ENCODE measurements at regions not wholly inside any gene's neighbourhood (a gene's known extent, or its start where the extent isn't known, plus 50 kb on each side); places are given as distances from the start of the nearest gene placed in this dataset.

DNA sequence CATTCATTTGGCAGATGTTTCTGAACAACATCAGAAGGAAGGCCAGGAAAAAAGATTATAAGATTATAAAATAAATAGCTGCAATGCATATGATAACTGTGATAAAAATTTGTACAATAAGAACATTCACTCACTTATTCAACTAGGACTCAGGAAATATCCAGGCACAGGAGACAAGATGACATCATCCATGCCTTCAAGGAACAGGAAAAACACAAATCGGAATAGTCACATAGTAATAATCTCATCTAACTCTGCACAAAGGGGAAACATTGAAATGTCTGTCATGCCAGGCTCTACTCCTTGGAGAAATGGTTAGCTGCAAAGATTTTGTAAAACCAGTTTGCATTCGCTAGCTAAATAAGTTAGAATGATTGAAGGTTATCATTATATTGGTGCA is 233.5 kb upstream of the AGTR1 start:
- Histone ChIP-seq H3K27ac (ENCODE audit: low read length) (no peak overlapping the region), H3K27me3 (ENCODE audit: control insufficient read depth, insufficient read depth, low read length) (no peaks in the 10 kb centered on the region), H3K4me1 (ENCODE audit: control insufficient read depth, insufficient read depth, low read length) (no peaks in the 10 kb centered on the region), H3K9me3 (ENCODE audit: control insufficient read depth, insufficient read depth, low read depth, low read length) (no peaks in the 10 kb centered on the region), H3K4me3 (ENCODE audit: low read depth in 2 of 2, low read length in 2 of 2) (no peak overlapping the region), H3K36me3 (ENCODE audit: control insufficient read depth, insufficient read depth, low read length) (no peaks in the 10 kb centered on the region)
- no peak for TF ChIP-seq SIN3A (IDR thresholded peaks at IDR 0.05; ENCODE audit: borderline replicate concordance, insufficient read depth, low read depth, low read length)
- TF ChIP-seq, protein P1, sequence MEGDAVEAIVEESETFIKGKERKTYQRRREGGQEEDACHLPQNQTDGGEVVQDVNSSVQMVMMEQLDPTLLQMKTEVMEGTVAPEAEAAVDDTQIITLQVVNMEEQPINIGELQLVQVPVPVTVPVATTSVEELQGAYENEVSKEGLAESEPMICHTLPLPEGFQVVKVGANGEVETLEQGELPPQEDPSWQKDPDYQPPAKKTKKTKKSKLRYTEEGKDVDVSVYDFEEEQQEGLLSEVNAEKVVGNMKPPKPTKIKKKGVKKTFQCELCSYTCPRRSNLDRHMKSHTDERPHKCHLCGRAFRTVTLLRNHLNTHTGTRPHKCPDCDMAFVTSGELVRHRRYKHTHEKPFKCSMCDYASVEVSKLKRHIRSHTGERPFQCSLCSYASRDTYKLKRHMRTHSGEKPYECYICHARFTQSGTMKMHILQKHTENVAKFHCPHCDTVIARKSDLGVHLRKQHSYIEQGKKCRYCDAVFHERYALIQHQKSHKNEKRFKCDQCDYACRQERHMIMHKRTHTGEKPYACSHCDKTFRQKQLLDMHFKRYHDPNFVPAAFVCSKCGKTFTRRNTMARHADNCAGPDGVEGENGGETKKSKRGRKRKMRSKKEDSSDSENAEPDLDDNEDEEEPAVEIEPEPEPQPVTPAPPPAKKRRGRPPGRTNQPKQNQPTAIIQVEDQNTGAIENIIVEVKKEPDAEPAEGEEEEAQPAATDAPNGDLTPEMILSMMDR (IDR thresholded peaks at IDR 0.05): no peak
- no peak for TF ChIP-seq POLR2AphosphoS5 (IDR thresholded peaks at IDR 0.05; ENCODE audit: low read depth, low read length)
- TF ChIP-seq, protein P2, sequence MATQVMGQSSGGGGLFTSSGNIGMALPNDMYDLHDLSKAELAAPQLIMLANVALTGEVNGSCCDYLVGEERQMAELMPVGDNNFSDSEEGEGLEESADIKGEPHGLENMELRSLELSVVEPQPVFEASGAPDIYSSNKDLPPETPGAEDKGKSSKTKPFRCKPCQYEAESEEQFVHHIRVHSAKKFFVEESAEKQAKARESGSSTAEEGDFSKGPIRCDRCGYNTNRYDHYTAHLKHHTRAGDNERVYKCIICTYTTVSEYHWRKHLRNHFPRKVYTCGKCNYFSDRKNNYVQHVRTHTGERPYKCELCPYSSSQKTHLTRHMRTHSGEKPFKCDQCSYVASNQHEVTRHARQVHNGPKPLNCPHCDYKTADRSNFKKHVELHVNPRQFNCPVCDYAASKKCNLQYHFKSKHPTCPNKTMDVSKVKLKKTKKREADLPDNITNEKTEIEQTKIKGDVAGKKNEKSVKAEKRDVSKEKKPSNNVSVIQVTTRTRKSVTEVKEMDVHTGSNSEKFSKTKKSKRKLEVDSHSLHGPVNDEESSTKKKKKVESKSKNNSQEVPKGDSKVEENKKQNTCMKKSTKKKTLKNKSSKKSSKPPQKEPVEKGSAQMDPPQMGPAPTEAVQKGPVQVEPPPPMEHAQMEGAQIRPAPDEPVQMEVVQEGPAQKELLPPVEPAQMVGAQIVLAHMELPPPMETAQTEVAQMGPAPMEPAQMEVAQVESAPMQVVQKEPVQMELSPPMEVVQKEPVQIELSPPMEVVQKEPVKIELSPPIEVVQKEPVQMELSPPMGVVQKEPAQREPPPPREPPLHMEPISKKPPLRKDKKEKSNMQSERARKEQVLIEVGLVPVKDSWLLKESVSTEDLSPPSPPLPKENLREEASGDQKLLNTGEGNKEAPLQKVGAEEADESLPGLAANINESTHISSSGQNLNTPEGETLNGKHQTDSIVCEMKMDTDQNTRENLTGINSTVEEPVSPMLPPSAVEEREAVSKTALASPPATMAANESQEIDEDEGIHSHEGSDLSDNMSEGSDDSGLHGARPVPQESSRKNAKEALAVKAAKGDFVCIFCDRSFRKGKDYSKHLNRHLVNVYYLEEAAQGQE (IDR thresholded peaks at IDR 0.05; ENCODE audit: insufficient read depth in 1 of 2, low read depth in 2 of 2, low read length in 1 of 2): no peak
- no peak for TF ChIP-seq TCF7L2 (IDR thresholded peaks at IDR 0.05; ENCODE audit: low read depth, low read length)
- in situ Hi-C loops (cut with HindIII; ENCODE audit: low pct_unique_long_range_greater_than_20kb, low sequenced_read_pairs): no loop called here
- POLR2A ChIA-PET: no interaction called here
- intact Hi-C loops (cut with micrococcal nuclease; ENCODE audit: unreplicated experiment): no loop called here
- no peak for ATAC-seq
- CTCF ChIA-PET: no interaction called here
- BruUV-seq (replicated peaks): no TSS peak
- no peak for DNase-seq (ENCODE audit: low read depth, low spot score)

DNA sequence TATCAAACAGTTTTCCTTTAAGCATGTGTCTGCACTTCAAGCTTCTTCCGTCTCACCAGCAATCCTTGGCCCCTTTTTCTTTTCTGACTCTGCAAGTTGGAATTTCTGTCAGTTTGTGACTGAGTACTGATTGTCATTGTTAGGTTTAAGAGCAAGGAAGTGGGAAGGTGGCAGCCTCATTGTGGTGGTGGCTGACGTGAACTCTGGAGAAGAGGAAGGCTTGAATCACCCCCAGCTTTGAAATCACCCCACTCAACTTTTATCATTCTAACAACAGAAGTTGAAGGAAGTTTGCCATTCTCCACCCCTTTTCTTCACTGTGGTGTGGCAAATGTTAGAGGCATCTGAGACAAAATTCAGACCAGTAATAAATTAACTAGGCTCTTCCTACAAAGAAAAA is 231.6 kb upstream of the AGTR1 start:
- Histone ChIP-seq H3K27ac (ENCODE audit: low read length) (no peak overlapping the region), H3K4me1 (ENCODE audit: control insufficient read depth, insufficient read depth, low read length) (no peaks in the 10 kb centered on the region), H3K27me3 (ENCODE audit: control insufficient read depth, insufficient read depth, low read length) (no peaks in the 10 kb centered on the region), H3K4me3 (ENCODE audit: low read depth in 2 of 2, low read length in 2 of 2) (no peak overlapping the region), H3K36me3 (ENCODE audit: control insufficient read depth, insufficient read depth, low read length) (no peaks in the 10 kb centered on the region), H3K9me3 (ENCODE audit: control insufficient read depth, insufficient read depth, low read depth, low read length) (no peaks in the 10 kb centered on the region)
- CTCF ChIA-PET: no interaction called here
- ATAC-seq (no peak), DNase-seq (ENCODE audit: low read depth, low spot score) (no peak)
- POLR2A ChIA-PET: interaction anchor here (0.6 kb wide), 1 partner anchor 119 kb away, joined by 6 read pairs; no protein-coding TSS in a partner anchor
- no peak for TF ChIP-seq POLR2AphosphoS5 (IDR thresholded peaks at IDR 0.05; ENCODE audit: low read depth, low read length)
- TF ChIP-seq, protein P2 (IDR thresholded peaks at IDR 0.05; ENCODE audit: insufficient read depth in 1 of 2, low read depth in 2 of 2, low read length in 1 of 2): no peak
- no peak for TF ChIP-seq TCF7L2 (IDR thresholded peaks at IDR 0.05; ENCODE audit: low read depth, low read length)
- TF ChIP-seq, protein P1 (IDR thresholded peaks at IDR 0.05): no peak
- TF ChIP-seq SIN3A (IDR thresholded peaks at IDR 0.05; ENCODE audit: borderline replicate concordance, insufficient read depth, low read depth, low read length): no peak
- no TSS peak for BruUV-seq (replicated peaks)
- intact Hi-C loops (cut with micrococcal nuclease; ENCODE audit: unreplicated experiment) (no loop called here), in situ Hi-C loops (cut with HindIII; ENCODE audit: low pct_unique_long_range_greater_than_20kb, low sequenced_read_pairs) (no loop called here)

All from Panc1 (cell line).